ENCODE measurements at regions not wholly inside any gene's neighbourhood (a gene's known extent, or its start where the extent isn't known, plus 50 kb on each side); places are given as distances from the start of the nearest gene placed in this dataset.

GRCh38 chr3:176699288-176699687 lies 498.0 kb downstream of the TBL1XR1 start:
- H3K36me3 ChIP-seq: no peaks in the 10 kb centered on the region
- FAIRE-seq (no peak), DNase-seq (no peak), ATAC-seq (peak in 1 of 4 donors; percentile 49)
- H3K4me3 ChIP-seq: no peak overlapping the region
- H3K27me3 ChIP-seq: no peaks in the 10 kb centered on the region
- peaks cover 10 to 19% (median 13%) of the 10 kb centered on the region in 3 donors for H3K4me1 ChIP-seq
- intact Hi-C loops (cut with DNase I): no loop called here
- H3K27ac ChIP-seq: no peak overlapping the region
- H3K9me3 ChIP-seq: no peaks in the 10 kb centered on the region
- 59 to 62% methylated on average over 4 of the region's 4 CpGs for WGBS, 2 donors
- TF ChIP-seq CTCF (IDR thresholded peaks at IDR 0.05): no peak

- FAIRE-seq (no peak), ATAC-seq (peak; percentile 62 to 88 (median 78)), DNase-seq (peak in 4 of 6 donors; percentile 17 to 28 (median 20))
- 25 to 30% methylated on average over 9 of the region's 9 CpGs for WGBS, 2 donors
- TF ChIP-seq CTCF (IDR thresholded peaks at IDR 0.05): no peak
- no peaks in the 10 kb centered on the region for H3K27me3 ChIP-seq
- no peaks in the 10 kb centered on the region for H3K36me3 ChIP-seq
- H3K9me3 ChIP-seq: no peaks in the 10 kb centered on the region
- H3K4me3 ChIP-seq: no peak overlapping the region
- intact Hi-C loops (cut with DNase I): no loop called here
- H3K27ac ChIP-seq: peak overlapping the region in 2 of 4 donors; percentile 11 to 25
- peaks cover 10 to 19% (median 13%) of the 10 kb centered on the region in 3 donors for H3K4me1 ChIP-seq
These were observed 499.9 kb downstream of the TBL1XR1 start for GRCh38 chr3:176697284-176697889.

GRCh38 chr3:176696816-176697215 lies 500.5 kb downstream of the TBL1XR1 start:
- 8% methylated on average over 4 of the region's 4 CpGs for WGBS, 2 donors
- FAIRE-seq (no peak), DNase-seq (peak in 2 of 6 donors; percentile 8 to 13), ATAC-seq (peak; percentile 68 to 81 (median 80))
- Histone ChIP-seq H3K4me3 (no peak overlapping the region), H3K9me3 (no peaks in the 10 kb centered on the region), H3K4me1 (peaks cover 10 to 19% (median 13%) of the 10 kb centered on the region in 3 donors), H3K27me3 (no peaks in the 10 kb centered on the region), H3K27ac (peak overlapping the region in 2 of 4 donors; percentile 11 to 25), H3K36me3 (no peaks in the 10 kb centered on the region)
- intact Hi-C loops (cut with DNase I): no loop called here
- no peak for TF ChIP-seq CTCF (IDR thresholded peaks at IDR 0.05)

- H3K36me3 ChIP-seq: no peaks in the 10 kb centered on the region
- peaks cover 10 to 19% (median 13%) of the 10 kb centered on the region in 3 donors for H3K4me1 ChIP-seq
- 73 to 82% methylated on average over 4 of the region's 4 CpGs for WGBS, 2 donors
- no peak for FAIRE-seq
- intact Hi-C loops (cut with DNase I): no loop called here
- H3K9me3 ChIP-seq: no peaks in the 10 kb centered on the region
- no peak for TF ChIP-seq CTCF (IDR thresholded peaks at IDR 0.05)
- no peaks in the 10 kb centered on the region for H3K27me3 ChIP-seq
- no peak for DNase-seq
- no peak overlapping the region for H3K4me3 ChIP-seq
- peak in 1 of 4 donors; percentile 46 for ATAC-seq
- no peak overlapping the region for H3K27ac ChIP-seq
These were observed 504.1 kb downstream of the TBL1XR1 start for GRCh38 chr3:176692966-176693785.
